ENCODE measurements at regions not wholly inside any gene's neighbourhood (a gene's known extent, or its start where the extent isn't known, plus 50 kb on each side); places are given as distances from the start of the nearest gene placed in this dataset.

GRCh38 chr11:11173316-11174025, 179.6 kb downstream of the CSNK2A3 start:
- DNase-seq: no peak

GRCh38 chr11:11171854-11172253, 181.2 kb downstream of the CSNK2A3 start:
- peak; percentile 44 for DNase-seq

DNA sequence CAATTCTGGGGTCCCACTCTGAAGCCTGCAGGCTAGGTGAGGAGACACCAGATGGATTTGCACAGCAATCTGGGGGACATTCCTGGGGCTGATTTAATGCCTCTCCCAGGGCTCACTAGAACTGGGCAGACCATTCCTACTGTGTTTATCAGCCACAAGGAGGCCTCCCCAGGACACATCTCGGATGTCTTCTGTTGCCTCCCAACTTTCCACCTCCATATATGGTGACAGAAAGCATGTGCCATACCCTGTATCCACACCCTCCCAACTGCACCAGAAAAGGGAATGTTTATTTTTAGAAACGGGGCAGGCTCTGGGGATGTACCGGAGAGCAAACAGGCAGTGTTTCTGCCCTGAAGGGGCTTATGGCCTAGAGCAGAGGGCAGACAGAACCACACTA, 181.8 kb downstream of the CSNK2A3 start:
- no peak for DNase-seq

GRCh38 chr11:11170352-11171084, 182.5 kb downstream of the CSNK2A3 start:
- no peak for DNase-seq

DNA sequence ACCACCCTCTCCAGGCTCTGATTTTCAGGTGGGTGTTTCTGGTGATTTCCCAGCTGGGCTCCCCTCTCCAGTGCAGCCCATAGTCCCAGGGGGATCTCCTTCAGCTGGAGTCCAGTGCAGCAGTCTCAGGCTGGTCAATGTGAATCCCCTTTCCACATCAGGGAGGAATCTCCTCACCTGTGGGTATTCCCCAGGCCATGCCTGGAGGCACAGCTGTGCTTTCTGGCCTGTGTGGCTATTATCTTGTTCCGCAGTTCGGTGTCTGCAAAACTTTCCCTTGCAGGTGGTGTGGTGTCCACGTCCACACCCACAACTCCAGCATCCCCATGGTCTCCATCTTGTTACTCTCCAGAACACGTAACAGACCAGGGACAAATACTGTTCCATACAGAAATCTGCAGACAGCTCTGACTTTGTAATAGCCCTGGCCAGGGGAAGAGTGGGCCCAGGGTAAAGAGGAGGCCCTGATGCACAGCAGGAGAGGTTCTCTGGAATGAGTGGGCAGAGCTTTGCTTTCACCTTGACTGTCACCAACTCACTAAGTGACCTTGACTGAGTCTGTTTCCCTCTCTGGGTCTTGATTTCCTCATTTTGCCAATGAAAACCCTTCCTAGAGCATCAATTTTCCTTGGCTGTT, 183.2 kb downstream of the CSNK2A3 start:
- DNase-seq: no peak

- no peak for DNase-seq
Observed at GRCh38 chr11:11167806-11168205, 185.2 kb downstream of the CSNK2A3 start.

DNA sequence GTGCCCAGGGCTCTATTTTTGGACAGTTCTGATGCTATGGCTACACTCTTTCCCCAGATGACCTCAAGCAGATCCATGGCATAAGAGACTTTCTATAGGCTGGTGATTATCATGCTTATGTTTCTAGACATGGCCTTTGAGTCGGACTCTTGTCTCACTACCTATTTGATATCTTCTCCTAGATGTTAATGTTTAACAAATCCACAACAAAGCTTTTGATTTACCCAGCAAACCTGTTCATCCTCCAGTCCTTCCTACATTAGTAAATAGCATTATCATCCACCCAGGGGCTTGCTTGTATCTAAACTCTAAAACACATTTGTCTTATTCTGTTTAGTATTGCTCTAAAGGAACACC, 188.7 kb downstream of the CSNK2A3 start:
- no peak for DNase-seq

- no peak for DNase-seq
Observed at GRCh38 chr11:11163669-11164333, 189.2 kb downstream of the CSNK2A3 start.

DNA sequence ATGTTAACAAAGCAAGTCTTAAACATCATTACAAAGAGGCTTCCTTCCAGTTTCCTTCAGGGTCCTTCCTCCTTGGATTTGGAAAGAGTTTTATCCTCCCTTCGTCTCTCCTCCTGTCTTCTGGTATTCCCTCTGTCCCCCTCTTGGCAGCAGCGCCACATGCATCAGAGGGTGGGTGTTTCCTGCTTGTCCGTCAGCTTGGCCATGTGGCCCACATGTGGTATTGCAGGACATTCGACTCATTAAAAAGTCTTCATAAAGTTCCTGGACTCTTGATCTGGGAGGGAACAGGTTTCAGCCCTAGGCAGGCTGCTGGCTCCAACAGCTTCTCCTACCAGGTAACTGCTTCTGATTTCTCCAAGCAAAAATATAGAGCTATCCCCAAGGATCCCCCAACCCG, 189.8 kb downstream of the CSNK2A3 start:
- DNase-seq: no peak

GRCh38 chr11:11157185-11157584, 195.9 kb downstream of the CSNK2A3 start:
- peak; percentile 86 for DNase-seq

DNA sequence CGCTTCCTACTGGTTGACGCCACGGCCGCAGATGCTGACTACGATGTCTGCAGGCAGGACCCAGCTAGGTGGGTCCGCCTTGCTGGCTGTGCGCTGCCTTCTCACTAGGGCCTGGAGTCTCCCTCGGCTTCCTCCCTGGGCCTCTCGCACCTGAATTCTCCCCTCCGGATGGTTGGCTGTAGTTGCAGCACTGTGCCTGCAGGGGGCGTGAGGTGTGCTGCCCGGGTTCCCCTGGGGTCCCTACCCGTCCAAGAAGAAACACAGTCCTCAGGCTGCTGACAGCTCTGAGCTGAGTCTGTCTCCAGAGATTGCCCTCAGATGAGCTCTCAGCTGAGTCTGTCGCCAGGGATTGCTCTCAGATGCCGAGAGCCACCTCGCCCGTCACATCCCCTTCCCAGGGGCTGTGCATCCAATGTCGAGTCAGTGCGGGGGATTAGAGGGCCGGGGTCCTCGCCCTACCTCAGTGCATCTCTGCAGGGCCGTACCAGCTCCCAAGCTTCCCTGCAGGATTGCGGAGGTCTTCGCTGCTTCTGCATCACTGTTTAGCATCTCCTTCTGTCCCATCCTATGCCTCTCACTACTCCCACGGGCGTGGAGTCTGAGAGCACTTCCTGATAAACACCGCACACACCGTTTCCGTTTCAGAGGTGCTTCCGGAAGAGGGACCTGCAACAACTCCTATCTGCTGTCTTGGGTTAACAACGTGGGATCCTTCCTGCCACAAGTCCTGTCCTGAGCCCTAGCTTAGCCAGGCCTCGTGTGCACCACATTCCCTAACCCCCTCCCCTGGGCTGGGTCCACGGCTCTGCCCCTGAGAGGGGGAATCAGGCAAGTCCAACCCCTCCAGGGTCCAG, 196.9 kb downstream of the CSNK2A3 start:
- DNase-seq: peak; percentile 74

DNA sequence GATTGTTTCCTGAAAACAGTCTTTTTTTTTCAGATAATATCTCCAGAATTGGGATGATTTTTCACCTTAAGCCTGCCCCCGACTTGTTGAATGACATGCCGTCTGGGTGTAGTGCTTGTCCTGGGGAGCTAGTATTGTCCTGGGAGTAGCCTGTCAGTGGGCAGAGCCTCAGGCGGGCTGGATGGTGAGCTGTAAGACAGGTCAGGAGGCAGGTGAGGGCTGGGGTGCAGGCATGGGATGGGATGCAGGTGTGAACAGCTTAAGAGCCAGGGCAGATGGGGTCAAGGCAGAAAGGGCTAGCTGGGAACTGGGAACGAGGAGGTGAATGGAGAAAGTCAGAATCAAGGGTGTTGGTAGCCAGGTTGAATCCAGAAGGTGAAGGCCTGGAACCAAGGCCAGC, 200.2 kb downstream of the CSNK2A3 start:
- DNase-seq: no peak

DNA sequence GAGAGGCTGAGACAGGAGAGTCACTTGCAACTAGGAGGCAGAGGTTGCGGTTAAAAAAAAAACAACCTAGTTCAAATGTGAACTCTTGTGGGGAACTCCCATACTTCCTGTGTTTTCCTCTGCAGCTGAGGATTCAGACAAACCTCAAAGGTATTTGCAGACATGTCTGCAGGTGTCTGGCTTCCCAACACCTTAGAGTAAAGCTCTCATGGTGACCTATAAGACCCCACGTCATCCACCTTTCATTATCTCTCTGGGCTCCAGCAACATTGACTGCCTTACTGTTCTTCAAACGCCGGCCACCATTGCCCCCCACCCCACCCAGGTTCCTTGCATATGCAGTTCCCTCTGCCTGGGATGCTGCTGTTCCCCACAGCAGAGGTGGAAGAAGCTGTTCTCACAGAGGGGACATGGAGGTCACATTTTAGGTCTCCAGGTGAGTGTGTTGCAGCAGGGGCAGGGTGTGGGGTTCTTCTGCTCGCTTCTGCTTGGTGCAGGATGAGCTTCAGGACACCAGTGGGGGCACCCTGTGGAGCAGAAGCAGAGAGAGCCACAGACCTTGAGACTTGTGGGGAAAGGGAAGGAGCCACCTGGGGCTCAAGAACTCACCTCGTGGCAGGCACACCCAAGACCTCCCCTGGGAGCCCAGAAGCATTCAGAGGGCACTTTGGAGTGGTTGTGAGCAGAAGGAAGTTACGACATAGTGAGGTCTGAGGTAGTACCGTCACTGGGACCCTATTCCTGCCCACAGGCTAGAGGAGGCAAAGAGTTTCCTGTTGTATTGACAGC, 203.2 kb downstream of the CSNK2A3 start:
- peak; percentile 71 for DNase-seq

DNA sequence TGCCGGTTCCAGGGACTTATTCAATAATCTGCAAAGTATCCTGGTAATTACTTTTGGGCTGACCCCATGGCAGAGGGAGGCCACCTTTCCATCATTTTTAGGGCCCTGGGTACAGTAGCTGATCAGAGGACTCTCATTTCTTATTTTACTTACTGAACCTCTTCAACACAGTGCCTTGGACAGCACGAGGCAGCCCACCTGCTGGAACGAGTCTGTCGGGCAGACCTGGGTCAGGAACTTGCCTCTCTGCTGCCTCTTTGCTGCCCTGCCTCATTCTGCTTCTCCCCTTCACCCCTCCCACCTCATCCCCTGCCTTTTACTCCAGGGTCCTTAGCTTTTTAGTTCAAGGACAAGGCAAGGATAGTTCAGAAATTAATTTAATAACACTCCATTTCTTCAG, 204.5 kb downstream of the CSNK2A3 start:
- DNase-seq: peak; percentile 29

GRCh38 chr11:11148104-11148509, 204.9 kb downstream of the CSNK2A3 start:
- peak; percentile 75 for DNase-seq

DNA sequence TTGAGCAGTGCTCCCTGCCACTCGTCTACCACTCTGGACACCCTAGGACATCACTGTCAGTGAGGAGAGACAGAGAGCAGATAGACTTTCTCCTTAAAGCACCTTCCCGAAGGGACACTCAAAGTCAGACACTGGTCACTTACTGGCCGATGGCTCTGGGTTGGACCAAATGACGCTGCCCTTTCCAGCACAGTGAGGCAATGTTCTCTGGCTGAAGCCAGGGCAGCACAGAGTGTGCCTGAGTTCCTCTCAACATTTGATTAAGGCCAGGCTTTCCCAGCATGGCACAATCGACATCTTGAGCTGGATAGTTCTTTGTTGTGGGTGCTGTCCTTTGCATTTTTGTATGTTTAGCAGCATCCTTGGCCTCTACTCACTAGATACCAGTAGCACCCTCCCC, 206.2 kb downstream of the CSNK2A3 start:
- DNase-seq: no peak

GRCh38 chr11:11143849-11144248, 209.2 kb downstream of the CSNK2A3 start:
- DNase-seq: no peak

GRCh38 chr11:11142430-11142829, 210.6 kb downstream of the CSNK2A3 start:
- no peak for DNase-seq

- no peak for DNase-seq
Observed at GRCh38 chr11:11141065-11141464, 212.0 kb downstream of the CSNK2A3 start.

GRCh38 chr11:11140510-11140909, 212.5 kb downstream of the CSNK2A3 start:
- no peak for DNase-seq

GRCh38 chr11:11137339-11137738, 215.7 kb downstream of the CSNK2A3 start:
- peak; percentile 36 for DNase-seq
